SK-N-SH (cell line): ENCODE measurements at regions not wholly inside any gene's neighbourhood (a gene's known extent, or its start where the extent isn't known, plus 50 kb on each side); places are given as distances from the start of the nearest gene placed in this dataset.

ENCODE experiments used
- EP300 ChIP-seq, 2 experiments: IDR thresholded peaks; 2 replicates each; pipeline versions ENCODE4 v1.4.0 to v1.6.1; 2012; ENCODE audit warnings: borderline replicate concordance in 1 of 2, low read depth in 1 of 2, low read length in 1 of 2
- GABPA ChIP-seq: IDR thresholded peaks from 2 replicates; pipeline ENCODE4 v1.4.0; 2012; ENCODE audit warnings: low read depth, mild to moderate bottlenecking
- JUND ChIP-seq: IDR thresholded peaks from 2 replicates; pipeline ENCODE4 v1.4.0; 2012
- MXI1 ChIP-seq: IDR thresholded peaks from 2 replicates; pipeline ENCODE4 v1.6.1; 2012; ENCODE audit warnings: mild to moderate bottlenecking, low read depth, low read length, improper control_type of control experiment
- SIN3A ChIP-seq: IDR thresholded peaks from 2 replicates; pipeline ENCODE4 v1.6.1; 2012; ENCODE audit warnings: low read depth, mild to moderate bottlenecking, low read length, moderate library complexity, borderline replicate concordance
- SMC3 ChIP-seq: IDR thresholded peaks from 2 replicates; pipeline ENCODE4 v1.6.1; 2012; ENCODE audit warnings: low read depth, low read length, improper control_type of control experiment
- TAF1 ChIP-seq: IDR thresholded peaks from 2 replicates; pipeline ENCODE4 v1.6.1; 2012; ENCODE audit warnings: low read depth, mild to moderate bottlenecking, low read length, moderate library complexity, borderline replicate concordance
- TCF12 ChIP-seq: IDR thresholded peaks from 2 replicates; pipeline ENCODE4 v1.4.0; 2012
- TF ChIP-seq, protein P1 (sequence below): IDR thresholded peaks from 2 replicates; pipeline ENCODE4 v1.4.0; 2012; ENCODE audit warnings: low read depth, borderline replicate concordance
- TF ChIP-seq, protein P2 (sequence below): IDR thresholded peaks from 2 replicates; pipeline ENCODE4 v1.4.0; 2012; ENCODE audit warnings: low read depth, borderline replicate concordance
- TF ChIP-seq, protein P3 (sequence below): fragments of 150-350 bp; IDR thresholded peaks from 2 replicates; pipeline ENCODE4 v1.6.1; 2016; ENCODE audit warnings: mild to moderate bottlenecking, low read depth, low read length
- TF ChIP-seq, protein P4 (sequence below): fragments of 200-600 bp; sonication (generic); IDR thresholded peaks from 2 replicates; pipeline ENCODE4 v1.6.1; 2017; ENCODE audit warnings: antibody characterized with exemption, mild to moderate bottlenecking, moderate library complexity

DNA sequence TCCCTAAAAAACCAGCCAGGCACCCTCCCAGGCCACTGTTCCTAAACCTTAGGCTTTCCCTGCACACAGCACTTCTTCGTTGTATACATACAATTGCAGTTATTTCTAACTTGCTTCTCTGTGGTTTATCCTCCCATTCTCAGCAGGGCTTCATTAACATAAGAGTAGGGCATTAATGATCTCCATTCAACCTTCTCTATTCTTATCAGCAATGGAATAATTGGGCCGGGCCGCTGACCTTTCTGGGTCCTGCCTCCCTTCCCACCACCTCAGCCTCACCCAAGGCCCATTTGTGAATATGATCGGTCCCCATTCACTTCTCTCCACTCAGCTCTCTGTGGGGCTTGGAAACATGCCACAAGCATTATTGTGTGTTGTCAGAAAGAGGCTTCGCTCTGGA, 184.2 kb downstream of the SUCLA2 start:
- TF ChIP-seq SMC3 (no peak), TAF1 (no peak), TCF12 (no peak), EP300 (IDR thresholded peaks at IDR 0.05; ENCODE audit: borderline replicate concordance in 1 of 2, low read depth in 1 of 2, low read length in 1 of 2) (no peak), GABPA (no peak), MXI1 (no peak), SIN3A (no peak), JUND (no peak)
- TF ChIP-seq, protein P1, sequence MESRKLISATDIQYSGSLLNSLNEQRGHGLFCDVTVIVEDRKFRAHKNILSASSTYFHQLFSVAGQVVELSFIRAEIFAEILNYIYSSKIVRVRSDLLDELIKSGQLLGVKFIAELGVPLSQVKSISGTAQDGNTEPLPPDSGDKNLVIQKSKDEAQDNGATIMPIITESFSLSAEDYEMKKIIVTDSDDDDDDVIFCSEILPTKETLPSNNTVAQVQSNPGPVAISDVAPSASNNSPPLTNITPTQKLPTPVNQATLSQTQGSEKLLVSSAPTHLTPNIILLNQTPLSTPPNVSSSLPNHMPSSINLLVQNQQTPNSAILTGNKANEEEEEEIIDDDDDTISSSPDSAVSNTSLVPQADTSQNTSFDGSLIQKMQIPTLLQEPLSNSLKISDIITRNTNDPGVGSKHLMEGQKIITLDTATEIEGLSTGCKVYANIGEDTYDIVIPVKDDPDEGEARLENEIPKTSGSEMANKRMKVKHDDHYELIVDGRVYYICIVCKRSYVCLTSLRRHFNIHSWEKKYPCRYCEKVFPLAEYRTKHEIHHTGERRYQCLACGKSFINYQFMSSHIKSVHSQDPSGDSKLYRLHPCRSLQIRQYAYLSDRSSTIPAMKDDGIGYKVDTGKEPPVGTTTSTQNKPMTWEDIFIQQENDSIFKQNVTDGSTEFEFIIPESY: no peak
- TF ChIP-seq, protein P2, sequence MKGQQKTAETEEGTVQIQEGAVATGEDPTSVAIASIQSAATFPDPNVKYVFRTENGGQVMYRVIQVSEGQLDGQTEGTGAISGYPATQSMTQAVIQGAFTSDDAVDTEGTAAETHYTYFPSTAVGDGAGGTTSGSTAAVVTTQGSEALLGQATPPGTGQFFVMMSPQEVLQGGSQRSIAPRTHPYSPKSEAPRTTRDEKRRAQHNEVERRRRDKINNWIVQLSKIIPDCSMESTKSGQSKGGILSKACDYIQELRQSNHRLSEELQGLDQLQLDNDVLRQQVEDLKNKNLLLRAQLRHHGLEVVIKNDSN: no peak
- TF ChIP-seq, protein P3, sequence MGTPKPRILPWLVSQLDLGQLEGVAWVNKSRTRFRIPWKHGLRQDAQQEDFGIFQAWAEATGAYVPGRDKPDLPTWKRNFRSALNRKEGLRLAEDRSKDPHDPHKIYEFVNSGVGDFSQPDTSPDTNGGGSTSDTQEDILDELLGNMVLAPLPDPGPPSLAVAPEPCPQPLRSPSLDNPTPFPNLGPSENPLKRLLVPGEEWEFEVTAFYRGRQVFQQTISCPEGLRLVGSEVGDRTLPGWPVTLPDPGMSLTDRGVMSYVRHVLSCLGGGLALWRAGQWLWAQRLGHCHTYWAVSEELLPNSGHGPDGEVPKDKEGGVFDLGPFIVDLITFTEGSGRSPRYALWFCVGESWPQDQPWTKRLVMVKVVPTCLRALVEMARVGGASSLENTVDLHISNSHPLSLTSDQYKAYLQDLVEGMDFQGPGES: no peak
- TF ChIP-seq, protein P4, sequence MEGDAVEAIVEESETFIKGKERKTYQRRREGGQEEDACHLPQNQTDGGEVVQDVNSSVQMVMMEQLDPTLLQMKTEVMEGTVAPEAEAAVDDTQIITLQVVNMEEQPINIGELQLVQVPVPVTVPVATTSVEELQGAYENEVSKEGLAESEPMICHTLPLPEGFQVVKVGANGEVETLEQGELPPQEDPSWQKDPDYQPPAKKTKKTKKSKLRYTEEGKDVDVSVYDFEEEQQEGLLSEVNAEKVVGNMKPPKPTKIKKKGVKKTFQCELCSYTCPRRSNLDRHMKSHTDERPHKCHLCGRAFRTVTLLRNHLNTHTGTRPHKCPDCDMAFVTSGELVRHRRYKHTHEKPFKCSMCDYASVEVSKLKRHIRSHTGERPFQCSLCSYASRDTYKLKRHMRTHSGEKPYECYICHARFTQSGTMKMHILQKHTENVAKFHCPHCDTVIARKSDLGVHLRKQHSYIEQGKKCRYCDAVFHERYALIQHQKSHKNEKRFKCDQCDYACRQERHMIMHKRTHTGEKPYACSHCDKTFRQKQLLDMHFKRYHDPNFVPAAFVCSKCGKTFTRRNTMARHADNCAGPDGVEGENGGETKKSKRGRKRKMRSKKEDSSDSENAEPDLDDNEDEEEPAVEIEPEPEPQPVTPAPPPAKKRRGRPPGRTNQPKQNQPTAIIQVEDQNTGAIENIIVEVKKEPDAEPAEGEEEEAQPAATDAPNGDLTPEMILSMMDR: no peak
